Keratinocyte (primary cell): ENCODE measurements at regions not wholly inside any gene's neighbourhood (a gene's known extent, or its start where the extent isn't known, plus 50 kb on each side); places are given as distances from the start of the nearest gene placed in this dataset.

Experiments used
- EZH2 ChIP-seq: IDR thresholded peaks from one replicate; pipeline ENCODE4 v1.6.1; 2012; ENCODE audit warnings: inconsistent platforms, mild to moderate bottlenecking, low read length, moderate library complexity
- TF ChIP-seq, protein P1 (sequence below), 3 experiments: IDR thresholded peaks in 1 of 3; conservative IDR thresholded peaks in 1 of 3; optimal IDR thresholded peaks in 1 of 3; 2 replicates in 2 of 3; 3 replicates in 1 of 3; pipeline versions ENCODE3 to v1.5.1; 2011; ENCODE audit warnings: low read length in 3 of 3, mild to moderate bottlenecking in 3 of 3, moderate library complexity in 2 of 3, control low read depth in 1 of 3, inconsistent platforms in 1 of 3; ENCODE audit not compliant: insufficient read depth in 2 of 3; ENCODE audit errors: extremely low read depth in 1 of 3

DNA sequence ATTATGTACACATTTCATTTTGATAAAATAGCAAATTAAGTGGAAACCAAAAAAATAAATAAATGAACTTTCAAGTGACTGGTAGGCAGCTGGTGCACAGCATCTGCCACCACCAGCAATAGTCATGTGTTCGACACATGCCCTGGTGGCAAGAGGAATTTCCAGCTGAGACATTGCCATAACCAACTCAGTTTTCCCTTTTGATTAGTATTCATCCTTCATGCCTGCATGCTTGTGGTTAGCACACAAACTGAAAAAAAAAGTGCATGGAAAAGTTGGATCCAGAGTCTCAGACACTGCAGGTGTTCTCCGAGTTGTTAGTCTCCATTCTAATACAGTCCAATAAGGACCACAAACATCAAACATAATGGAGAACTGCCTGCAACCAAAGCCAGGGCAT is 156.0 kb upstream of the SOX4 start:
- TF ChIP-seq, protein P1, sequence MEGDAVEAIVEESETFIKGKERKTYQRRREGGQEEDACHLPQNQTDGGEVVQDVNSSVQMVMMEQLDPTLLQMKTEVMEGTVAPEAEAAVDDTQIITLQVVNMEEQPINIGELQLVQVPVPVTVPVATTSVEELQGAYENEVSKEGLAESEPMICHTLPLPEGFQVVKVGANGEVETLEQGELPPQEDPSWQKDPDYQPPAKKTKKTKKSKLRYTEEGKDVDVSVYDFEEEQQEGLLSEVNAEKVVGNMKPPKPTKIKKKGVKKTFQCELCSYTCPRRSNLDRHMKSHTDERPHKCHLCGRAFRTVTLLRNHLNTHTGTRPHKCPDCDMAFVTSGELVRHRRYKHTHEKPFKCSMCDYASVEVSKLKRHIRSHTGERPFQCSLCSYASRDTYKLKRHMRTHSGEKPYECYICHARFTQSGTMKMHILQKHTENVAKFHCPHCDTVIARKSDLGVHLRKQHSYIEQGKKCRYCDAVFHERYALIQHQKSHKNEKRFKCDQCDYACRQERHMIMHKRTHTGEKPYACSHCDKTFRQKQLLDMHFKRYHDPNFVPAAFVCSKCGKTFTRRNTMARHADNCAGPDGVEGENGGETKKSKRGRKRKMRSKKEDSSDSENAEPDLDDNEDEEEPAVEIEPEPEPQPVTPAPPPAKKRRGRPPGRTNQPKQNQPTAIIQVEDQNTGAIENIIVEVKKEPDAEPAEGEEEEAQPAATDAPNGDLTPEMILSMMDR (optimal IDR thresholded peaks at IDR 0.05 in 1 of 3, IDR thresholded peaks at IDR 0.05 in 1 of 3, conservative IDR thresholded peaks at IDR 0.05 in 1 of 3; ENCODE audit: extremely low read depth in 1 of 3, insufficient read depth in 2 of 3, low read length in 3 of 3) = no peak
- TF ChIP-seq EZH2 = no peak
